ENCODE measurements at regions not wholly inside any gene's neighbourhood (a gene's known extent, or its start where the extent isn't known, plus 50 kb on each side); places are given as distances from the start of the nearest gene placed in this dataset.

- DNase-seq: no peak
Observed at GRCh38 chr4:10974371-10974770, 289.8 kb upstream of the CLNK start.

GRCh38 chr4:10973686-10974085 lies 289.1 kb upstream of the CLNK start:
- no peak for DNase-seq

- no peak for DNase-seq
Observed at GRCh38 chr4:10971800-10972401, 287.3 kb upstream of the CLNK start.

GRCh38 chr4:10965196-10965595 lies 280.6 kb upstream of the CLNK start:
- DNase-seq: no peak

DNA sequence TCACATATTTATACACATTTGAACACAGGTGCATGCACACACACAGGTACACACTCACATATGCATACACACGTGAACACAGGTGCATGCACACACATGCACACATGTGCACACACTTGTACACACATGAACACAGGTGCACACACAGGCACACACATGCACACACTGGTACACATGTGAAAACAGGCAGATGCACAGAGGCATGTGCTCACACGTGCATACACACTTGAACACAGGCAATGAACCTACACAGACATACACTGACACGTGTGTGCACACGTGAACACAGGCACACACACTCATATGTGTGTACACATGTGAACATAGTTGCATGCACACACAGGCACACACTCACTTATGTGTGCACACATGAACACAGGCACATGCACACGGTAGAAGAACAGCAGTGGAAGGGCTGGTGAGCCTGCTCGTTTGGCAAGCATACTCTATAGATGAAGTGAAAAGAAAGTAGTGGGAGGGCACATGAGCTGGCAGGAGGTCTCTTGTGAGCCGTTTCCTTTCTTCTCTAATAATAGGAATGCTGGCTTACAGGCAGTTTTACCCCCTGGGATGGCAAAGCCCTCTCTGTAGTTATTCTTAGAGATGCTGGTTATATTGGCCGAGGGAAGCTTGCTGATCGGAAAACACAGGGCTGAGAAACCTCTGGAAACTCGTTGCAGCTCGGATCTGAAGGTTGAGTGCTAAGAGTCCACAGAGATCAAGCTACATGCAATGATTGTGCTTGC lies 279.6 kb upstream of the CLNK start:
- DNase-seq: no peak

GRCh38 chr4:10963241-10963640 lies 278.7 kb upstream of the CLNK start:
- no peak for DNase-seq

- DNase-seq: no peak
Observed at GRCh38 chr4:10962246-10962645, 277.7 kb upstream of the CLNK start.

DNA sequence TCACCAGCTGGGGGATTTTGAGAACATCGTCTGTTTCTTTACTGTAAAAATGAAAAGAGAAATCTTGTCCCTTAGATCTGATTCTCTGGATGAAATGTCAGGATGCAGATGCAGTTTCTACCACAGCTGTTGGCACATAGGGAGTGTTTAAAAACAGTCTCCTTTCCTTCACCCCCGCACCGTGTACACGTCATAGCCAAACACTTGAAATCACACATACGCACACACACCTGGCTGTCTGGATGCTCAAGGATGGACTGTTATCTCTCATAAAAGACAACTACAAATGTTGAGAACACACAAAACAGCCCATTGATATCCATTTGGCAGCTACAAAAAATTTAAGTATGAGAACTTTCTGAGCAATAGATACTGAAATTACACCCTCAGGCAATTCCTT lies 275.8 kb upstream of the CLNK start:
- no peak for DNase-seq

DNA sequence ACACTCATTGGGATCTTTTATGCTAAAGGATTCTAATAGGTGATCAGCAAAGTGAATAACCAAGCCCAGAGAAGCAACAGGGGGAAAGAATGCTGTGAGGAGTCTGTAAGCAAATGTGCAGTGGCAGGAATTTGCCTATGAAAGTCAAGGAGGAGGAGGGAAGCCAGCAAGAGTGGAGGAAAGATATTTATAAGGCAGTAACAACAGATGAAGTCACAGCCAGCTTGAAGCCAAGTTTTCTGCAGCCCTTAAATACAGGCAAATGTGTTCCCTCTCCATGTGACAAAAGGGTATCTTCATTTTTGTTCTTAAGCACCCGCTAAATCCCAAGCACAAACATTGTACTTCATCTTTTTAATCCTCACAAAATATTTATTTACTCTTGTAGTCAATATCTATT lies 275.0 kb upstream of the CLNK start:
- no peak for DNase-seq

DNA sequence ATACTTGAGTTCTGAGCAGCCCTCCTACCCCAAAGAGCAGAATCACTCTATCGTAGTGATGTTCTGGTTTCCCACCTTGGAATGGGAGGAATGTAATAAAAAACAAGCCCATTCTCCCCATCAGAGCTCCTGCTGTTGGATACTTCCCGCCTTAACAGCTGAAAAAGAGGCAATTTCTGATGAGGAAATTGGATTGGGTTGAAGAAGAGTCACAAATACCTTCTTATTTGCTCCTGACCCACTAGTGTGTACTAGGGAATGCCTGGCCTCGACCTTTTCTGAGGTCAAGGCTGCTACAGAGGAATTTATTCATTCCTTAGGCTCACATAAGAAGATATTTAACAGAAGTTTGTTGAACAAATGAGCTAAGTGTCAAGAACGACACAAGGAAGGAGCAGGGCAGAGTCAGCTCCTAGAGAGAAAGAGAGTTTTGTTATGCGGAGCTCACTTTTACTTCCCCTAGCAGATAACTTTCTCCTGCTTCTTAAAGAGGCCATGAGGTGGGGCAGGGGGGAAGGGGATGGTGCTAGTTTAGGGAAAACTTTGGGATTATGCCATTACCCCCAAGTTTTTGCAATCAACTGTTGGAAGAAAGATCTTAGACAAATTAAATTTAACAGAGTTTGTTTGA lies 273.8 kb upstream of the CLNK start:
- DNase-seq: no peak

GRCh38 chr4:10951306-10951705 lies 266.7 kb upstream of the CLNK start:
- DNase-seq: no peak

- no peak for DNase-seq
Observed at GRCh38 chr4:10949039-10949733, 264.6 kb upstream of the CLNK start.

DNA sequence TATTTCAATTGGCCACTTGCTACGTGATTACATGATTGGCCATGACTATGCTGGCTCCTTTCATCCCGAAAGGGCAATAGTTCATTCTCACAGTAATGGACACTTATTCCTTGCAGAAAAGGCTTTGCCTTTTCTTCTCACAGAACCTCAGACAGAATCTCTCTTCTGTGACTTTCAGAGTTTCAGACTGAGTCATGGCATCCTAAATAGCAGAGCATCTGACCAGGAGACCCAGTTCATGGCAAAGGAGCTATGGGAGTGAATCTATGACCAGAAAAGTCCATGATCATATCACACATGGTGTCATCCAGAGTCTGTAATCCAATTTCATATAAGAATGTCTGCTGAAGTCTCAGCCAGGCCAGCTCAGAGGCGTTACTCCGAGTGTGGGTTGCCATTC lies 263.3 kb upstream of the CLNK start:
- no peak for DNase-seq

GRCh38 chr4:10944321-10944720 lies 259.8 kb upstream of the CLNK start:
- DNase-seq: no peak

- no peak for DNase-seq
Observed at GRCh38 chr4:10942156-10942555, 257.6 kb upstream of the CLNK start.

GRCh38 chr4:10929818-10930217 lies 245.2 kb upstream of the CLNK start:
- DNase-seq: no peak

DNA sequence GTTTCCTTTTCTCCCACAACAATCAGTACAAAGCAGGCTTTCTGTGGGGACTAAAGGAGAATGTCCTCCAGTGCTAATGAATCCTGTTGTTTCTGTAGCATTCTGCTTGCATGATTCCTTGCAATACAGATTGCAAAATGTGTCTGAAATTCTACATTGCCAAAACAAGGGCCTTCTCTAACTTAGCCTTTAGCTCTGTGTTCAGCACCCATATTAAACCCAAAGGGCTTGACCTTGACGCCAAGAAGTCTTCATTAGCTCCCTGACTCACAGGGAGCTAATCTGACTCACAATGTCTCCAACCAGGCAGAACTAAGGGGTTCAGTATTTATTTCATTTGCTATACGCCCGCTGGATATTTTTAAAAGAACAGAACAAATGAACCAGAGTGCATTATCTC lies 241.4 kb upstream of the CLNK start:
- no peak for DNase-seq

DNA sequence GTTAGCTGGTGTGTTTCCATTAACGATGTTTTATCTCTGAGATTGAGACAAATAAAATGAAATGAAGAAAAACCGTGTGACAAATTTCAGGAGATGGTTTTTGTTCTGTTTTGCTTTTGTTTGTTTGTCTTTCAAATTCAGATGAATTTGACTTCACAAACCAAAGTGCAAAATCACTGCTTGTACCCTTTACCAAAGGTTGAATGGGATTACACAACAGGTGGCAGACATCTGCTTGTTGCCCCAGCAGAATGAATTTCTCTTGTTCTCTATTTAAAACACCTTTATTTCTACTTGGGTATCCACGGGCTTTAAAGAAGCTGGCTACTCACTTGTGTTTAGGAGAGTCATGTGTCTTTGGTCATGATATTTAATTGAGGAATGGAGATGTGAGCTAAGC lies 239.7 kb upstream of the CLNK start:
- no peak for DNase-seq

- DNase-seq: peak; percentile 38
Observed at GRCh38 chr4:10917566-10917965, 233.0 kb upstream of the CLNK start.

DNA sequence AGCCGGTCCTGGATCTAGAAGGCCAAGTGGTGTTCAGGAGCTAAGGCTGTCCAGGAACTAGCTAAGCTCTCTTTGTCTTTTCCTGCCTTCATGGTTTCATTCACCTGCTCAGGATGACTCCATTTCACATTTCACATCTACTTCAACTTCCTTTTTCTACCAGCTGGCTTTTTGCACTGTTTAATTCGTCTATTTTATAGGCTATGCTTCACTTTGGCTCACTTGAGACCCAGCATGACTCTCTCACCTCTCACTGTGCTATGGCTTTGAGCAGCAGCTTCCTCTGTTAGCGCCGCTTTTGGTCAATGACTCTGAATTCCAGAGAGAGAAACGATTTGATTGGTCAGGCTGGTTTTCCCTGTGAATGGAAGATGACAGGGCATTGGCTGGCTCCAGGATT lies 213.5 kb upstream of the CLNK start:
- DNase-seq: no peak

GRCh38 chr4:10897076-10897475 lies 212.5 kb upstream of the CLNK start:
- no peak for DNase-seq

GRCh38 chr4:10893395-10893794 lies 208.8 kb upstream of the CLNK start:
- DNase-seq: no peak

DNA sequence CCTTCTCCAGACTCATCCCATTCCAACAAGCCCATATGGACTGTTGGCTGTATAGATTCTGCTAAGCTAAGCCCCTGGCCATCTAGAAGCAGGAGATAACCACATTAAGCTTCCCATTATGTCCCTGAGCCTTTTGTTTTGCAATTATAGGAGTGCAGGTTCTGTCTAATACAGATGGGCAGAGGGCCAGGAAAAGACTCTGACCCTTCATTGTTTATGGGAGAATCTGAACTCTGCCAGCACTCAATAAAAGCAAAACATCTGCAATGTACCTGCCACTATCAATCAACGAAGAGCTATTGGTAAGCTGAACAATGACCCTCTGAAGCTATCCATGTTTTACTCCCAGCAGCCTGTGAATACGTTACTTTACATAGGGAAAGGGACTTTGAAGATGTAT lies 207.3 kb upstream of the CLNK start:
- no peak for DNase-seq

DNA sequence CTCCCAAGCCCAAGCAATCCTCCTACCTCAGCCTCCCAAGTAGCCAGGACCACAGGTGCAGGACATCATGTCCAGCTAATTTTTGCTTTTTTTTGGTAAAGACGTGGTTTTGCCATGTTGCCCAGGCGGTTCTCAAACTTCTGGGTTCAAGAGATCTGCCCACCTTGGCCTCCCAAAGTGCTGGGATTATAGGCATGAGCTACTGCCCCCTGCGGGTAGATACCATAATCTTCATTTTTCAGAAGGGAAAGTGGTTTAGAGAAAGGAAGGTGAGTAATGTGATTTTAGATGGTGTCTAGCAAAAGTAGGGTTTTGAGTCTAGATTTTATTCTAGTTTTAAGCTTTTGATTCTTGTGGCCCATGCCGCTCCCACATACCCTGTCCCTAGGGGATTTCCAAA lies 205.3 kb upstream of the CLNK start:
- DNase-seq: no peak

Measured in right hindlimb (tissue), 1 donor.